ENCODE measurements at regions not wholly inside any gene's neighbourhood (a gene's known extent, or its start where the extent isn't known, plus 50 kb on each side); places are given as distances from the start of the nearest gene placed in this dataset.

GRCh38 chr6:14470671-14471070 is 353.1 kb downstream of the CD83 start:
- Mint-ChIP-seq H3K9me3 (peaks cover 11% of the 10 kb centered on the region), H3K27me3 (ENCODE audit: low read depth) (peaks cover 10% of the 10 kb centered on the region), H3K4me1 (no peaks in the 10 kb centered on the region), H3K27ac (no peak overlapping the region), H3K36me3 (no peaks in the 10 kb centered on the region), H3K4me3 (no peak overlapping the region)
- DNase-seq (ENCODE audit: low spot score in 2 of 2, unreplicated experiment in 2 of 2), result no peak
- no peak for TF ChIP-seq CTCF (IDR thresholded peaks at IDR 0.05; ENCODE audit: unreplicated experiment)

- DNase-seq (ENCODE audit: low spot score in 2 of 2, unreplicated experiment in 2 of 2), result no peak
- peaks cover 11% of the 10 kb centered on the region for H3K9me3 Mint-ChIP-seq
- no peaks in the 10 kb centered on the region for H3K4me1 Mint-ChIP-seq
- no peak overlapping the region for H3K4me3 Mint-ChIP-seq
- peaks cover 5% of the 10 kb centered on the region for H3K27me3 Mint-ChIP-seq (ENCODE audit: low read depth)
- no peak for TF ChIP-seq CTCF (IDR thresholded peaks at IDR 0.05; ENCODE audit: unreplicated experiment)
- no peak overlapping the region for H3K27ac Mint-ChIP-seq
- H3K36me3 Mint-ChIP-seq, result no peaks in the 10 kb centered on the region
Measured at GRCh38 chr6:14472255-14472985, 354.8 kb downstream of the CD83 start.

GRCh38 chr6:14472986-14473337 is 355.4 kb downstream of the CD83 start:
- H3K9me3 Mint-ChIP-seq, result peaks cover 11% of the 10 kb centered on the region
- no peak for DNase-seq (ENCODE audit: low spot score in 2 of 2, unreplicated experiment in 2 of 2)
- no peak overlapping the region for H3K27ac Mint-ChIP-seq
- no peaks in the 10 kb centered on the region for H3K4me1 Mint-ChIP-seq
- no peak overlapping the region for H3K4me3 Mint-ChIP-seq
- no peak for TF ChIP-seq CTCF (IDR thresholded peaks at IDR 0.05; ENCODE audit: unreplicated experiment)
- H3K36me3 Mint-ChIP-seq, result no peaks in the 10 kb centered on the region
- H3K27me3 Mint-ChIP-seq (ENCODE audit: low read depth), result peaks cover 5% of the 10 kb centered on the region

GRCh38 chr6:14474816-14475215 is 357.2 kb downstream of the CD83 start:
- Mint-ChIP-seq H3K27ac (no peak overlapping the region), H3K36me3 (no peaks in the 10 kb centered on the region), H3K4me3 (no peak overlapping the region), H3K4me1 (no peaks in the 10 kb centered on the region), H3K9me3 (peaks cover 4% of the 10 kb centered on the region), H3K27me3 (ENCODE audit: low read depth) (peaks cover 5% of the 10 kb centered on the region)
- TF ChIP-seq CTCF (IDR thresholded peaks at IDR 0.05; ENCODE audit: unreplicated experiment), result no peak
- DNase-seq (ENCODE audit: low spot score in 2 of 2, unreplicated experiment in 2 of 2), result no peak

- DNase-seq (ENCODE audit: low spot score in 2 of 2, unreplicated experiment in 2 of 2), result no peak
- Mint-ChIP-seq H3K4me3 (no peak overlapping the region), H3K27me3 (ENCODE audit: low read depth) (peaks cover 5% of the 10 kb centered on the region), H3K9me3 (peaks cover 5% of the 10 kb centered on the region), H3K27ac (no peak overlapping the region), H3K4me1 (no peaks in the 10 kb centered on the region), H3K36me3 (no peaks in the 10 kb centered on the region)
- TF ChIP-seq CTCF (IDR thresholded peaks at IDR 0.05; ENCODE audit: unreplicated experiment), result no peak
Measured at GRCh38 chr6:14475306-14475705, 357.7 kb downstream of the CD83 start.
